Urinary bladder (tissue), 3 donors: ENCODE measurements at regions not wholly inside any gene's neighbourhood (a gene's known extent, or its start where the extent isn't known, plus 50 kb on each side); places are given as distances from the start of the nearest gene placed in this dataset.

Experiments used
- DNase-seq: peaks from one replicate; pipeline ENCODE4 v3.0.0-alpha.2; 2015; ENCODE audit errors: extremely low spot score
- H3K27ac ChIP-seq: one replicate; pipeline ENCODE4 v1.5.1; 2013; ENCODE audit warnings: low read depth, mild to moderate bottlenecking, moderate library complexity
- H3K36me3 ChIP-seq: one replicate; pipeline ENCODE4 v1.6.1; 2013; ENCODE audit warnings: mild to moderate bottlenecking, moderate library complexity; ENCODE audit not compliant: insufficient read depth
- H3K4me1 ChIP-seq: one replicate; pipeline ENCODE4 v1.6.1; 2013; ENCODE audit warnings: mild to moderate bottlenecking, moderate library complexity; ENCODE audit not compliant: insufficient read depth
- H3K4me3 ChIP-seq: one replicate; pipeline ENCODE4 v1.5.1; 2013; ENCODE audit warnings: low read depth, low read length
- WGBS: extraction: QIAGEN DNeasy Blood & Tissue Kit; methylation state at CpG from one replicate; pipeline ENCODE4 v1.1.7; 2013; 5-methylcytosine and 5-hydroxymethylcytosine counted together
- donor health status: healthy with polysubstance abuse.
- donor health status: healthy.

DNA sequence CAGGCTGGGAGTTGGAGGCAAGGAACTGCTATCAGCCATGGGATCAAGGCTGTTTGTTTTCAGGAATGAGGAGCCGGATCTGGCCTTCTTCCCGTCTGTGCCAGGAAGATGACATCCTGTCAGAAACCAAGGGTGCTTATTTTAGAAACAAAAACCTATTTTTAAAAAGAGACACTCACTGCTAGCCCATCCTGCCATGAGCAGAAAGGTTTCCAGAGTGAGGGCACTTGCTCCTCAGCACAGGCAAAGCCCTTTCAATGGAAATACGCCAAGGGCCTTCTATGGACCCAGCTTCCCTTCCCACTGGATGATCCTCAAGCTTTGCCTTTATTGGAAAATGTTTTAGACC is 132.6 kb upstream of the FSTL4 start:
- Histone ChIP-seq H3K36me3 (no peaks in the 10 kb centered on the region), H3K4me1 (no peaks in the 10 kb centered on the region), H3K4me3 (no peak overlapping the region), H3K27ac (no peak overlapping the region)
- DNase-seq, result no peak
- WGBS, result 42% methylated on average over 3 of the region's 3 CpGs

DNA sequence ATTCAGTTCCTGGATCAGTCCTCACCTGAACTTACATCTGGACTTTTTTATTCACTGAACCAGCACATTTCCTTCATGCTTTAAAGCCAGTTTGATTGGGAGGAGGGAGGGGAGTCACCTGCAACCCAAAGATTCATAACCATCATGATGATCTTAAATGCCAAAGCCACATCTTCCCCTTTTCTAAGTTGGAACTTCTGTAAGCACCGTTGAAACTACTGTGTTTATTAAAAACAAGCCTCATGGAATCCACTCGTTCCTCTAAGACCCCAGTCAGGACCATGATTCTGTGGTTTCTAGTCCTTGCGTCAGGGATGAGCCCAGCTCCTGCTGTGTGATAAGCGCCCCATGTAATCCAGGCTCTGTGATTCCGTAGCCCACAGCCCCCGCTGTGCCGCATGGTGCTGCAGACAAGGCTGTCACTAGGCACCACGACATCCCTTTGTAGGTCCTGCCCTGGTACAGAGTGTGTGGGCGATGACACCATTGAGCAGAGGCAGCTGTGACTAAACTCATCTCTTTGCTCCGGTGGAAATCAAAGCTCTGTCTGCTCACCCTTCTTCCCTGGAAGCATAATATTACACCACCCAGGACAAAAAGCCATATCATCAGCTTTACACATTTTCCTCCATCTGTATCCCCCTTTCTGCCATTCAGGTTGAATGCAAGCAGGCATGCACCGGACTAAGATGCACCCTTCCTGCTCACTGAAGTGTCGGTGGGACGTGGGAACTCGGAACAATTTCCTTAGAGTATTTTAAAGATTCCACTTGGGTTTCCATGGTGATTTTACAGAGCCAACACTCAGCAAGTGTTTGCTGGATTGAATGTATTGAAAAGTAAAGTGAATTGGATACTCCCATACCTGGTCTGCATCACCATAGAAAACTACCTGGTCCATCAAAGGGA is 132.0 kb upstream of the FSTL4 start:
- Histone ChIP-seq H3K27ac (no peak overlapping the region), H3K4me3 (no peak overlapping the region)
- 67% methylated on average over 14 of the region's 14 CpGs for WGBS

DNA sequence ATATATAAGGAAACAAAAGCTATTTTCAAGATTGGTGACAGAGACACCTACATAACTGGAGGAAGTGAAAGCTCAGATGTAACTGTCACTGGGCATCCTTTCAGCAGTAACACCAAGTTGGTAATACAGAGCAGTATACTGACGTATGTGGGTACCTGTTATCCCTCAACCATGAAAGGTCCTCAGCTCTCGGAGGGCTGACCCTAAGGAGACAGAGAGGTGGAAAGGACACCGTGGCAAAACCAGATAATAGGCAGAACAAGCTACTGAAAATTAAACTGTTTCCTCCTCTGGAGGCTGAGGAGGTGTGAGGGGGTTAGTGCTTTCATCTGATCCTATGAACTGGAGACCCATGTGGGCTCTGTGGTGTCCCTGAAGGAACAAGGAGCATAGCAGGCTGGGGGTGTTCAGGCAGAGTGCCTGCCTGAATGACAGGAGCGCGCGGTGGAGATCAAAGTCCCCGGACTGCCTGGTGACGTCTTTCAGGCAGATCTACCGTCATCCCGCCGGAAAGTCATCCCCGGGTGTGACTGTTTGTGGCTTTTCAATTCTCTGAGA is 130.2 kb upstream of the FSTL4 start:
- Histone ChIP-seq H3K36me3 (no peaks in the 10 kb centered on the region), H3K4me1 (no peaks in the 10 kb centered on the region), H3K4me3 (no peak overlapping the region), H3K27ac (no peak overlapping the region)
- DNase-seq, result no peak
- WGBS, result 66% methylated on average over 12 of the region's 12 CpGs

More for the DNA sequence above, 132.0 kb upstream of the FSTL4 start:
- Histone ChIP-seq H3K4me1 (no peaks in the 10 kb centered on the region), H3K36me3 (no peaks in the 10 kb centered on the region)
- DNase-seq, result no peak

DNA sequence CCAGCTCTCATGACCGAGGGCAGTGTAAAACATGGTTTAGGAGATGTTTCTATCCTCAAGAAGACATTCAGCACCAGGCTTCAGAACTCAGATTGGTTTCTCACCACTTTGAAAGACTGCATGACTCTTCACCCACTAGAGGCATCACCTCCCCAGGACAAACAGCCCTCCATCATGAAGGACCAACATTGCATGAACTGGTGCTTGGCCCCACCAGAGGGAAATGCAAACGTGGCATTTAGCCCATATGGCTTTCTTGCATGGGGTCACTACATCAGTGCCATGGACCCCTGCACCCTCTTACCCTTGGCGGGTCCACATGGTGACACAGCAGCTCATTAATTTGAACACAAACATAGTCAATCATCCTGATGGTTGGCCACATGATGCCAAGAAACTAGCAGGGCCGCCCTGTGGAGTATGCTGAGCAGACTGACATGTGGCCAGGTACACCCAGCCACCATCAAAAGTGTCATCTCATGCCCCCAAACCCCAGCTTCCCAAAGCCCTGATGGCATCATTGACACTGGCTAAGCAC is 129.5 kb upstream of the FSTL4 start:
- H3K4me1 ChIP-seq, result no peaks in the 10 kb centered on the region
- DNase-seq, result no peak
- no peak overlapping the region for H3K4me3 ChIP-seq
- WGBS, result 82% methylated on average over 4 of the region's 4 CpGs
- H3K27ac ChIP-seq, result no peak overlapping the region
- no peaks in the 10 kb centered on the region for H3K36me3 ChIP-seq

DNA sequence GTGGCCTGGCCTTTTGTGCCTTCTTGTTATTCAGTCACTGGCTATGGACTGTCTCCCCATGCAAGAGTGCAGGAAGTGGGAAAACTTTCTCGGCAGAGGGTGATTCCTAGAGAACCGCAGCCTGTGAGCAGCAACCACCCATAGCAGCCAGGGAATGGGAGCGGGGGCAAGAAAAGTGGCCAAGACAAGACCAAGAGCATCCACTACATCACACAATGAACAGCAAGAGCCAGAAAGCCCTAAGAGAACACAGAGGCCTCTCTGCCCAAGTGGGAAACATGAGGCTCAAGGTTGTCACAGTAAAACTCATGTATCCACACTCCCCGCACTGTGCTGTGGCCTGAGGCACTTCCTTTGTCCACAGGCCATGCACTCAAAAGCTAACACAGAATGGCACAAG is 129.1 kb upstream of the FSTL4 start:
- DNase-seq, result no peak
- H3K27ac ChIP-seq, result no peak overlapping the region
- H3K4me3 ChIP-seq, result no peak overlapping the region
- no peaks in the 10 kb centered on the region for H3K4me1 ChIP-seq
- no peaks in the 10 kb centered on the region for H3K36me3 ChIP-seq
- WGBS, result 92% methylated on average over 4 of the region's 4 CpGs

DNA sequence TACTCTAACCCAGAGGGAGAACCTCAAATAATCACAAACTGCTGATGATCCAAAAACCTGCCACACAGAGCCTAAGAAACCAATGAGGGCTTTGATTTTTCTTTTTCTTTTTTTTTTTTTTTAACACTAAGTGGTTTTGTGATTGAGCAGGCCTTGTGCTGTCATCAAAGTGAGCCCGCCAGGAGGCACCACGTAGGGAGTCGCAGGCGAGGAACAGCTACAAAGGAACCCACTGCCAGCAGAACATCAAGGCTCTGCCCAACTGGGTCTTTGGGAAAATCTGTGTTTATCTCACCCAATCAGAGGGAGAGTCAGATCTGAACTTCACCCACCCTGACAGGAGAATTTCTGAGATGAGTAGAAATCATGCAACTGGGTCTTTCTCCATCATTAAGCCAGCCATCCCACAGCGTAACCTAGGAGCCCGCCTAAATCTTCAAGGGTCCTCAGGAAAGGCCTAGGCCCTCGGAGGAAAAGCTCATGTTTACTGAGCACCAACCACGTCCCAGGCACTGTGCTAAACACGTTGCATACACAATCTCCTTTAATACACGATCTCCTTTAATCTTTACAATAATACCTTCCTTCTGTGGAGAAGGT is 126.9 kb upstream of the FSTL4 start:
- Histone ChIP-seq H3K27ac (no peak overlapping the region), H3K4me3 (no peak overlapping the region), H3K36me3 (no peaks in the 10 kb centered on the region), H3K4me1 (no peaks in the 10 kb centered on the region)
- whole genome bisulfite sequencing, result 87% methylated on average over 10 of the region's 10 CpGs
- no peak for DNase-seq

DNA sequence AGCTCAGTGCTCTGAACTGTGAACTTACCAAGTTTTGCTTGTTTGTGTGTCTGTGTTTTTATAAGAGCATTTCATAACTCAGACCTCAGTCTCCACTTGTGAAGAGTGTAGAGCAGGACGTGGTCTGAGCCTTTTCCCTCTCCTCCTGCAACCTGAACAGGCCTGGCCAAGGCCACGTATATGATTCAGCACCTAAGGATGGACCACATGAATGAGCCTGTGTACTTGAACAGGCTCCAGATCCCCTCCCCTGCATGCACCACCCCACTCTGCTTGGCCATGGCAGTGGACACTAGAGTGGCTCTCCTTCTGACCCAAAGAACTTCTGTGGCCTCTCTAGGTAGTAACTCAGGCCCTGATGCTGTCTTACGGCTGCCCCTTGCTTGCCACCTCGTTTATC is 125.9 kb upstream of the FSTL4 start:
- no peaks in the 10 kb centered on the region for H3K4me1 ChIP-seq
- no peak overlapping the region for H3K27ac ChIP-seq
- no peak overlapping the region for H3K4me3 ChIP-seq
- 67% methylated on average over 4 of the region's 4 CpGs for WGBS
- H3K36me3 ChIP-seq, result no peaks in the 10 kb centered on the region
- DNase-seq, result no peak

DNA sequence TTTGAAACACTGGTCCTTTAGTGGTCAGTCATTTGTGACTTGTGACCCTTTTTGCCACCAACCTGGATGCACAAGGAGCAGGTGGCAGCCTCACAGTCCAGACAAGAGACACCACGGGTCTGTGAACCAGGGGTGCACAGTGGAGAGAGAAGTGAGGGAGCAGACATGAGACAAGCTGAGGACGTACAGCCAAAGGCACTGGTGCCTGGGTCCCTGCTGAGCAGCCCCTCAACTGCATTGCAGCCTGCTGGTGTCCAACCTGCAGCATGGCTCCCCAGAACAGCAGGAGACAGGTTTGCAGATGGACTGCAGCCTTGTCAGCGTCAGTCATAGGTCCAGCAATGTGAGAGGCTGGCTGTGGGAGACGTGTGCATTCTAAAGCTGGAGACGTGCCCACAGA is 124.2 kb upstream of the FSTL4 start:
- H3K4me3 ChIP-seq, result no peak overlapping the region
- DNase-seq, result no peak
- no peaks in the 10 kb centered on the region for H3K4me1 ChIP-seq
- H3K36me3 ChIP-seq, result no peaks in the 10 kb centered on the region
- H3K27ac ChIP-seq, result no peak overlapping the region
- 76% methylated on average over 5 of the region's 5 CpGs for WGBS

DNA sequence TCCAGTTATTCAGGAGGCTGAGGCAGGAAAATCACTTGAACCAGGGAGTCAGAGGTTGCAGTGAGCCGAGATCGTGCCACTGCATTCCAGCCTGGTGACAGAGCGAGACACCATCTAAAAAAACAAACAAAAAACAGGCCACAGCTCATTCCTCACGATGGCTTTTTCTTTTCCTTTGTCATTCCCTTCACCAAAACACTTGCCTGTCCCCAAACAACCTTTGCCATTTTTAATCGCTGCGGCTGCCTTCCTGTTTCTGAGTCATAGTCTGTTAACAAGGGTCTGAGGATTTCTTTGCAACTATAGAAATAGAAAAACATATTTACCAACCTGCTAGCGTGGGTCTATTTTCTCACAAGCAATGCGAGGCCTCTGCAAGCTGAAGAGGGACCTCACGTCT is 123.0 kb upstream of the FSTL4 start:
- DNase-seq, result no peak
- H3K36me3 ChIP-seq, result no peaks in the 10 kb centered on the region
- H3K4me3 ChIP-seq, result no peak overlapping the region
- 69% methylated on average over 9 of the region's 9 CpGs for WGBS
- no peaks in the 10 kb centered on the region for H3K4me1 ChIP-seq
- no peak overlapping the region for H3K27ac ChIP-seq

DNA sequence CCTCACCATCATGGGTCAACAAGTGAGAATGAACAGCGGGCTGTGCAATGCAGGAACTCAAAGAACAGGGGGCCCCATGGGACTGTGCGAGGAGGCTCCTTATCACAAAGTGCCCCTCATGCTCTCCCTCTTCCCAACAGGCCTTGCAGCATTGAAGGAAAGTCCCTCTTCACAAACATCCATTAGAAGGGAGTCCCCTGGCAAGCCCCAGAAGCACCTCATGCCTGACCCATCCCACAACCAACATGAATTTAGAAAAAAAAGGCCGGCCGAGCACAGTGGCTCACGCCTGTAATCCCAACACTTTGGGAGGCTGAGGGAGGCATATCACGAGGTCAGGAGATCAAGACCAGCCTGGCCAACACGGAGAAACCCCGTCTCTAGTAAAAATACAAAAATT is 122.6 kb upstream of the FSTL4 start:
- no peaks in the 10 kb centered on the region for H3K4me1 ChIP-seq

DNA sequence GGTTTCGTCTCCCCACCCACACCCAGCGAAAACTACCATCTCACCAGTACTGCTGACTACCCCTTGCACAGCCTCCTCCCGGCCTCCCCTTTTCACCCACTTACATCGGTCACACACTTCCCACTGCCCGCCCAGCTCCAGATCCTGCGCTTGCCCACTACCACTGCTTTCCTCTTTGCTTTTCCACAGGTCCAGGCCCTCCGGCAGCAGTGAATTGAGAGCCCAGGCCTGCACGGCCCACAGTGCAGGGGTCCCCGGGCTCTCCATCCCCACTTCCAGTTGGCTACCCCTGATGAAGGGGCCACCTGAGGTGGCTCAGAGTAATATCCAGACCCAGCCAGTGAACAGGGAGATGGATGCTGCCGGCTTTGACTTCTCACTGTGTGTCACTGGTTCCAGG is 120.2 kb upstream of the FSTL4 start:
- Histone ChIP-seq H3K27ac (no peak overlapping the region), H3K4me1 (no peaks in the 10 kb centered on the region), H3K4me3 (no peak overlapping the region), H3K36me3 (no peaks in the 10 kb centered on the region)
- no peak for DNase-seq
- 93% methylated on average over 10 of the region's 10 CpGs for WGBS

More for the DNA sequence above, 122.6 kb upstream of the FSTL4 start:
- DNase-seq, result no peak
- Histone ChIP-seq H3K36me3 (no peaks in the 10 kb centered on the region), H3K27ac (no peak overlapping the region), H3K4me3 (no peak overlapping the region)
- WGBS, result 76% methylated on average over 8 of the region's 8 CpGs

DNA sequence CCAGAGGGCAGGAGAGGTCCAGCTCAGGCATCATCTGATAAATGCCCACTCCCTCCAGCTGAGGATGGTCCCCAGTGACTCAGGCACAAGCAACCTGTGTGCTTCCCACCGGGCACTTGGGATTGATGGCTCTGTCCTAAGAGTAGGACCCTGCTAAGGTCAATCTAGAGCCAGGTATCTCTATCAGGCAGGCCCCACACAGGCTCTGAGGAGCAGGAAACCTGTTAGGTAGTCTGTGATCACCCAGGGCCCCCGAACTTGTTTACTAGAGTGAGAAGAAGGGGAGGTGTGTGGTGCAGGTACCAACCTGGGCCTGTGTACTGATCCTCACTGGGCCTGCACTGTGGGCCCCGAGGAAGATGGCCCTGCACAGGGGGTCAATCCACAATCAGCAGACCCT is 119.6 kb upstream of the FSTL4 start:
- Histone ChIP-seq H3K4me1 (no peaks in the 10 kb centered on the region), H3K27ac (no peak overlapping the region), H3K36me3 (no peaks in the 10 kb centered on the region), H3K4me3 (no peak overlapping the region)
- 64% methylated on average over 3 of the region's 3 CpGs for WGBS
- DNase-seq, result no peak

DNA sequence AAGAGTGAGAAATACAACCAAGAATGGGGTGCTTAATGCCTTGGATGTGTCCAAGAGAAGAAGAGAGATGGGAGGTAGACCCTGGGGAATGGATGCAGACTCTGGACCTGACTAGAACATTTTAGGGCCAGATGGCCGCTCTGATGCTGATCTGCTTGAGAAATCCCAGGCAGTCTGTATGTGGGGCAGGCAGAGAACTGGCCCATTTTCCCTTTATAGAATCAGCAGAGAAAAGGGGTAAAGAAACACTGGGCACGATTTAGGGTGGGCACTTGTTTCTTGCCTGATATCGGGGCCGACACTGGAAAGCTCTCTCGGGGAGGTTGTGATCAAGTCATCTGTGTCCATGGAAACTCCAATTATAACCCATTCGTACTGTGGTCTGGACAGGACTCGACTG is 118.5 kb upstream of the FSTL4 start:
- DNase-seq, result no peak
- H3K4me3 ChIP-seq, result no peak overlapping the region
- H3K36me3 ChIP-seq, result no peaks in the 10 kb centered on the region
- H3K27ac ChIP-seq, result no peak overlapping the region
- no peaks in the 10 kb centered on the region for H3K4me1 ChIP-seq
- WGBS, result 87% methylated on average over 7 of the region's 7 CpGs

DNA sequence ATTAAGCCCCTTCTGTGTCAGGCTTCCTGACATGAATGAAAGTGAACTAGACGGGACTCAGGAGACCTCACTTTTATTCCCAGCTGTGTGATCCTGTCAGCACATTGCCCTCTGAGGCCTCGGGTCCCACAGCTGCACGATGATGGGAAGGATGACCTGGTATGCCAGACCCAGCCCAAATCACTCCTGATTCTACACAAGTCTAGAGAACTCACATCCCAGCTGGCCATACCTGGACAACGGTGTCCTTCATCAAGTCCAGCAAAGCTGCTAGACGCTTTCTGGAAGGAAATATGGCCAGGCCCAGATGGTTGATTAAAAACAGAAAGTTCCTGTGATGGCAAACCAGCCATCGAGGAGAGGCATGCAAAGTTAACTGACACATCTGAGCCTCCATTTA is 118.0 kb upstream of the FSTL4 start:
- Histone ChIP-seq H3K27ac (no peak overlapping the region), H3K4me3 (no peak overlapping the region), H3K4me1 (no peaks in the 10 kb centered on the region), H3K36me3 (no peaks in the 10 kb centered on the region)
- 87% methylated on average over 6 of the region's 6 CpGs for WGBS
- no peak for DNase-seq
